ENCODE measurements at regions not wholly inside any gene's neighbourhood (a gene's known extent, or its start where the extent isn't known, plus 50 kb on each side); places are given as distances from the start of the nearest gene placed in this dataset.

DNA sequence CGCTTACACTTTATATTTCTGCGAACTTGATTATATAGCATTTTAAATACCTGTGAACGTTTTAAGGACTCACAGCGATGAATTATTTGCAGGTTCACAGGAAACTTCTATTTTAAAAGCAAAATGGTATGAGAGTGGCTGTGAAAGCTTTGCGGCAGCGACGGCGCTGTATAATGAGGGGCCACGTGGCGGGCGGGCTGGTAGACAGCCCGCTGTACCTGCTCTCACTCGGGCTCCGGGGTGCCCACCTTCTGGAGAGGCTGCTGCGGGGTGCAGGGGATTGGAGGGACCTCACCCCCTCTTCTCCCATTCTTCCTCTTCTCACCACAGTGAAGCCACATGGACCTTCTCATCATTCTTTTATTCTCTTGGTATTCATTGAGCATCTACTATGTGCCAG, 164.2 kb upstream of the MYL2 start:
- H3K4me3 ChIP-seq, result no peak overlapping the region
- no peaks in the 10 kb centered on the region for H3K9me3 ChIP-seq
- DNase-seq (ENCODE audit: low spot score in 2 of 2), result no peak
- H3K27ac ChIP-seq, result no peak overlapping the region
- H3K4me1 ChIP-seq, result no peaks in the 10 kb centered on the region
- 90% methylated on average over 15 of the region's 15 CpGs for WGBS
- peaks cover 72% of the 10 kb centered on the region for H3K27me3 ChIP-seq
- H3K36me3 ChIP-seq, result no peaks in the 10 kb centered on the region
- TF ChIP-seq EP300 (IDR thresholded peaks at IDR 0.05) (no peak), POLR2A (IDR thresholded peaks at IDR 0.05) (no peak), POLR2AphosphoS5 (IDR thresholded peaks at IDR 0.05) (no peak)
- TF ChIP-seq, protein P1, sequence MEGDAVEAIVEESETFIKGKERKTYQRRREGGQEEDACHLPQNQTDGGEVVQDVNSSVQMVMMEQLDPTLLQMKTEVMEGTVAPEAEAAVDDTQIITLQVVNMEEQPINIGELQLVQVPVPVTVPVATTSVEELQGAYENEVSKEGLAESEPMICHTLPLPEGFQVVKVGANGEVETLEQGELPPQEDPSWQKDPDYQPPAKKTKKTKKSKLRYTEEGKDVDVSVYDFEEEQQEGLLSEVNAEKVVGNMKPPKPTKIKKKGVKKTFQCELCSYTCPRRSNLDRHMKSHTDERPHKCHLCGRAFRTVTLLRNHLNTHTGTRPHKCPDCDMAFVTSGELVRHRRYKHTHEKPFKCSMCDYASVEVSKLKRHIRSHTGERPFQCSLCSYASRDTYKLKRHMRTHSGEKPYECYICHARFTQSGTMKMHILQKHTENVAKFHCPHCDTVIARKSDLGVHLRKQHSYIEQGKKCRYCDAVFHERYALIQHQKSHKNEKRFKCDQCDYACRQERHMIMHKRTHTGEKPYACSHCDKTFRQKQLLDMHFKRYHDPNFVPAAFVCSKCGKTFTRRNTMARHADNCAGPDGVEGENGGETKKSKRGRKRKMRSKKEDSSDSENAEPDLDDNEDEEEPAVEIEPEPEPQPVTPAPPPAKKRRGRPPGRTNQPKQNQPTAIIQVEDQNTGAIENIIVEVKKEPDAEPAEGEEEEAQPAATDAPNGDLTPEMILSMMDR (IDR thresholded peaks at IDR 0.05), result no peak

DNA sequence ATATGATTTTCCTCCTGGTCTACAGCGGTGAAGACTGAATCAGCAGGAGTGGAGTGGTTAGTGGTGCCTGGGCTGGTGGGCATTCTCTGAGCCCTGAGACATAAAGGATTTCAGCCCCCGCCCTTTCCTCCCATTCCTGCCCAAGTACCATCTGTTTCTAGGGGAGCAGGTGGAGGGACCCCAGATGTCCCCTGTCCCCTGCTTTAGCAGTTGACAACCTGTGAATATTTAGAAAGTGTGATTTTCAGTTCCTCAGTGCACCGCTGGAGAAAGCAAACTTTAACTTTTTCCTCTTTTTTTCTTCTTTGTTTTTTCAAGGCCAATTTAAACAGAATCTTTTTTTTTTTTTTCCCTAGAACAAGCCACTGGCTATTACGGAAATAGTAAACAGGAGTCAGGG, 163.8 kb upstream of the MYL2 start:
- no peaks in the 10 kb centered on the region for H3K4me1 ChIP-seq
- no peak overlapping the region for H3K4me3 ChIP-seq
- WGBS, result 86% methylated on average over 4 of the region's 4 CpGs
- DNase-seq (ENCODE audit: low spot score in 2 of 2), result no peak
- H3K27ac ChIP-seq, result no peak overlapping the region
- TF ChIP-seq POLR2AphosphoS5 (IDR thresholded peaks at IDR 0.05), result no peak
- peaks cover 70% of the 10 kb centered on the region for H3K27me3 ChIP-seq
- H3K9me3 ChIP-seq, result no peaks in the 10 kb centered on the region
- H3K36me3 ChIP-seq, result no peaks in the 10 kb centered on the region

DNA sequence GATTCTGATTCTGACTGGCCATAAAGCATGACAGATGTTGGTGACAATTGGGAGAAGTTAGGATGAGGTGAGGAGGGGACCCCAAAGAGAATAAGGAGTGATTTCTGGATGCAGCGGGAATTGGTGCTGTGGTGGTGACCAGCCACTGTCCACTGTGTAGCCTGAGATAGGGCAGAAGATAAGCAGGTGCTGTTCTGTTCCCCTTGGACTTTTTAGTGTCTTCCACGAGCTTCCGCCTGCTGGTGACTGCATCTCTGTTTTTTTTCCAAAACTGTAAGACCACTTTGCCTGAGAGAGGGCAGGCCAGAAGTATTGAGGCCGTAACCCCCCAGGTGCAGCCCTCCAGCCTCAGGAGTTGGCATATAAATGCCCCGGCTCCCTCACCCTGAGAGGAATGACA, 161.2 kb upstream of the MYL2 start:
- TF ChIP-seq, protein P1 (IDR thresholded peaks at IDR 0.05), result no peak
- TF ChIP-seq POLR2AphosphoS5 (IDR thresholded peaks at IDR 0.05) (no peak), EP300 (IDR thresholded peaks at IDR 0.05) (no peak), POLR2A (IDR thresholded peaks at IDR 0.05) (no peak)
- WGBS, result 73% methylated on average over 5 of the region's 5 CpGs

DNA sequence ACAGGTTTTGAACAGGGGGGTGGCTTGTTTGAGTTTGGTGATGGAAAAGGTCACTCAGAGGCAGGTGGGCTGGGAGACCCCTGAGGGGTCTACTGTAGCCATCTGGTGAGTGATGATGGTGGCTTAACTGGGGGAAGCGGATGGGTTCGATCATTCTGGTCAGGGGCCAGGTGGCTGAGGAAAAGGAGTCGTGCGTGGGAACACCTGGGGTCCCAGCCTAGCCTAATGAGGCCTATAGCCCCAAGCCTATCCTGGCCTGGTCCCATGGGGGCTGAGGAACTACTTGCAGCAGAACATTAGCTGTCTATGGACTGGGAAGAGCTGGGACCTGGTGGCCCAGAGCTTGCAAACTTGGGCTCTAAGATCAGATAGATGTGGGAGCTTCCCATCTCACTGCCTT, 158.4 kb upstream of the MYL2 start:
- Histone ChIP-seq H3K4me1 (no peaks in the 10 kb centered on the region), H3K36me3 (no peaks in the 10 kb centered on the region), H3K27me3 (peaks cover 66% of the 10 kb centered on the region), H3K4me3 (no peak overlapping the region), H3K9me3 (no peaks in the 10 kb centered on the region), H3K27ac (no peak overlapping the region)
- TF ChIP-seq, protein P1 (IDR thresholded peaks at IDR 0.05), result no peak
- TF ChIP-seq EP300 (IDR thresholded peaks at IDR 0.05), result no peak
- no peak for TF ChIP-seq POLR2AphosphoS5 (IDR thresholded peaks at IDR 0.05)
- TF ChIP-seq POLR2A (IDR thresholded peaks at IDR 0.05), result no peak
- 84% methylated on average over 4 of the region's 4 CpGs for WGBS
- no peak for DNase-seq (ENCODE audit: low spot score in 2 of 2)

More for the DNA sequence above, 161.2 kb upstream of the MYL2 start:
- H3K4me1 ChIP-seq, result no peaks in the 10 kb centered on the region
- H3K36me3 ChIP-seq, result no peaks in the 10 kb centered on the region
- no peak for DNase-seq (ENCODE audit: low spot score in 2 of 2)
- no peaks in the 10 kb centered on the region for H3K9me3 ChIP-seq
- H3K27me3 ChIP-seq, result peaks cover 68% of the 10 kb centered on the region
- H3K4me3 ChIP-seq, result no peak overlapping the region
- H3K27ac ChIP-seq, result no peak overlapping the region

DNA sequence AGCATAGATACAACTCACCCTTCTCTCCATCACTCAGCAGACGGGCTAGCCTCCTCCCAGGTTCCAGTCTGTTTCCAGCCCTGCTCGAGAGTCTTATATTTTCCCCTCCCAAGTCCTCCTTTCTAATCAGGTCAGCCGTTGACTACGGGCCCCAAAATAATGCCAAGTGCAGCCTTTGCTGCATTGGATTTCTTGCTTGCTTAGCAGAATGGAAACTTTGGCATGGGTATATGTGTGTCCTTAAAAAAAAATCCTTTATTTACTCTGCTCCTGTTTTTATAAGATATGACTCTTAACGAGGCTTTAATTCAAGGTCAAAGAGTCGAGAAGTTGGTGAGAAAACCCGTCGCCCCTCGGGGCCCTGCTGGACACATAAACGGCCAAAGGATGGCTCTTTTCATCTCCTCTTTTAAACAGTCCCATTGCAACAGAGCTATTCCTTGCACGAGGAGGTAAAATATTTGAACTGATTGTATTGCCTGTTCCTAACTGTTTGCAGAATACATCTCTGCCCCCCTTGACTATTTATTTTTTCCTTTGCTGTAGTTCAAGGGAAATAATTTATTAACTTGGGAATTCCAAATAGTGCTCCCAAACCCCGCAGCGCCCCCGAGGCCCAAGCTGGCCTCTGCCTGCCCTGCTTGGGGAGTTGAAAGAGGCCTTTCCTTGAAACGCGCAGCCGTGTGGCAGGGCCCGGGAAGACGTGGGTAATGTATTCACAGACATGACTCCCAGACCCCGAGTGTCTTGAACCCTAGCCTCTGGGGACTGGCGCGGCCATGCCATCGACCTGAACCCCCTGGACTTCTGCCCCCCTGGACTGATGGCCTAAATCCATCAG, 156.5 kb upstream of the MYL2 start:
- no peak overlapping the region for H3K27ac ChIP-seq
- H3K27me3 ChIP-seq, result peaks cover 57% of the 10 kb centered on the region
- DNase-seq (ENCODE audit: low spot score in 2 of 2), result no peak
- TF ChIP-seq POLR2A (IDR thresholded peaks at IDR 0.05) (no peak), POLR2AphosphoS5 (IDR thresholded peaks at IDR 0.05) (no peak), EP300 (IDR thresholded peaks at IDR 0.05) (no peak)
- TF ChIP-seq, protein P1 (IDR thresholded peaks at IDR 0.05), result no peak
- H3K36me3 ChIP-seq, result no peaks in the 10 kb centered on the region
- no peaks in the 10 kb centered on the region for H3K9me3 ChIP-seq
- 41% methylated on average over 23 of the region's 23 CpGs for WGBS
- no peaks in the 10 kb centered on the region for H3K4me1 ChIP-seq
- no peak overlapping the region for H3K4me3 ChIP-seq
